ENCODE measurements at regions not wholly inside any gene's neighbourhood (a gene's known extent, or its start where the extent isn't known, plus 50 kb on each side); places are given as distances from the start of the nearest gene placed in this dataset.

DNA sequence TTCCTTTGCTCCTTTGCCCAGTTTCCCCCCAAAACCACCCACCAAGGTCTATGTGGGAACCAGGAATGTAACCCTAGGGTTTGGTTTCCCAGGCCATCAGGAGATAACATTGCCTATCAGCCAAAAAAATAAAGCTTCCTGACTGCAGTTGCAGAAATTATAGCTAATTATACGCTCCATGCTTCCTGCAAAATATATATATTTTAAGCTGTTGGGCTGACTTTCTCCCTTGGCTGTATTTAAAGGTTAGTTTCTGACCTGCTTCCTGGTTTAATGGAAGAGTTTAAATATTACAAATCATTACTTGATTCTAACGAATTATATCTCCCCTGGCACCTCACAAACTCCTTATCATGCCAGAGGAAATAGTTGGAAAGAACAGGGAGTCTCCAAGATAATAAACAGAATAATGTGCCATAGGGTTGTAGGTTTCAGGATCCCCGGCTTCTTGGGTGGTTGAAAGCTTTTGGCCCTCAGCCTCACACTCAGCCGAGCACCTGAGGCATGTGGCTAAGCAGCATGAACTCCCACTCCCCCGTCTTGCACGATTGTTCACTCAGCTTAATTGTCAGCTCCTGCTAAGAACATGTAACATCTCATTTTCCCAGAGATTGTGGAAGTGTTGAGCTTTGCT, 79.9 kb downstream of the FZD1 start:
- ATAC-seq (replicated peaks in 6 of 8), result no peak
- Histone ChIP-seq H3K4me3 (no peak overlapping the region), H3K27ac (no peak overlapping the region), H3K4me1 (replicated peaks in 1 of 2) (peaks cover 8 to 16% of the 10 kb centered on the region in 2 donors)
- in situ Hi-C loops (cut with MboI; ENCODE audit: low pct_unique_long_range_greater_than_20kb in 2 of 9, low sequenced_read_pairs in 9 of 9, unreplicated experiment in 9 of 9), result no loop called here
- 29 to 85% (median 83%) methylated on average over 1 to 6 of the region's 6 CpGs; no CpG with 5 or more reads in 1 of the 10 experiments for WGBS, 10 experiments

DNA sequence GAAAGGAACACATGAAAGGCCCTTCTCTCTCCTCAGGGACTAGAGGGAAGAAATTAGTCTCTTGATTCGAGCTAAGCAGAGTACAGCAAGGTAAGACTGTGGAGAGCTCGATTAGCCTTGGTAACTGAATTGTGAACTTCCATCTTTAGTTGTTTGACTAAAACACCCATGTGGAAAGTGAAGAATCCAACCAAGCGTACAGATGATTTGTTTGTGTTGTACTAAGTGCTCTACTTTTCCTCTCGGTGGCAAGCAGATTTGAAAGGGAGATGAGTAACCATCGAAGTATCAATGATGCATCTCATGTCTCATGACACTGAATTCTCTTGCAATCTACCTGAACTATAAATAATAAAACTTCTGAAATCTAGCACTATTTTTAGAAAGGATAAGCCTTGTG, 80.7 kb downstream of the FZD1 start:
- in situ Hi-C loops (cut with MboI; ENCODE audit: low pct_unique_long_range_greater_than_20kb in 2 of 9, low sequenced_read_pairs in 9 of 9, unreplicated experiment in 9 of 9), result no loop called here
- H3K4me1 ChIP-seq (replicated peaks in 1 of 2), result peaks cover 8 to 16% of the 10 kb centered on the region in 2 donors
- 58 to 100% (median 86%) methylated on average over 1 to 5 of the region's 5 CpGs; no CpG with 5 or more reads in 1 of the 10 experiments for WGBS, 10 experiments
- no peak overlapping the region for H3K27ac ChIP-seq
- no peak for ATAC-seq (replicated peaks in 6 of 8)
- H3K4me3 ChIP-seq, result no peak overlapping the region

DNA sequence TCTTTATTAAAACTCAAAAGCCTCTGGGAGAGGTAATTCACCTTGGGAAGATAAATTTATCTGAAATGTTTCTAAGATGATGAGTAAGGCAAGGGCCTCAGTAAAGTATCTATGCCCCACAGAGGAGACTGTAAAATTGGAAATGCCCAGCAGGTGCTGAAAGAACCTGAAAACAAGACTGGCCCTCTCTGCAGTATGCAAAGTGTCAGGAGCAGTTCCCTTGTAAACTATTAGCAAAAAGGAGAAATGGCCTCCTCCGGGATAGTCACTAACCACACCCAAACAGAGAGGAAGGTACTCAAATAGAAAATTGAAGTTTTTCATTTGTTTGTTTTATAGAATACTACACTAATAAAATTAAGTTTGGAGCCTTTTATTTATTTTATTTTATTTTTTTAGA, 81.2 kb downstream of the FZD1 start:
- Histone ChIP-seq H3K27ac (no peak overlapping the region), H3K4me3 (no peak overlapping the region), H3K4me1 (replicated peaks in 1 of 2) (peaks cover 8 to 16% of the 10 kb centered on the region in 2 donors)
- no peak for ATAC-seq (replicated peaks in 6 of 8)
- WGBS, 10 experiments, result 67 to 100% (median 86%) methylated on average over 1 of the region's 1 CpG; no CpG with 5 or more reads in 3 of the 10 experiments
- in situ Hi-C loops (cut with MboI; ENCODE audit: low pct_unique_long_range_greater_than_20kb in 2 of 9, low sequenced_read_pairs in 9 of 9, unreplicated experiment in 9 of 9), result no loop called here

DNA sequence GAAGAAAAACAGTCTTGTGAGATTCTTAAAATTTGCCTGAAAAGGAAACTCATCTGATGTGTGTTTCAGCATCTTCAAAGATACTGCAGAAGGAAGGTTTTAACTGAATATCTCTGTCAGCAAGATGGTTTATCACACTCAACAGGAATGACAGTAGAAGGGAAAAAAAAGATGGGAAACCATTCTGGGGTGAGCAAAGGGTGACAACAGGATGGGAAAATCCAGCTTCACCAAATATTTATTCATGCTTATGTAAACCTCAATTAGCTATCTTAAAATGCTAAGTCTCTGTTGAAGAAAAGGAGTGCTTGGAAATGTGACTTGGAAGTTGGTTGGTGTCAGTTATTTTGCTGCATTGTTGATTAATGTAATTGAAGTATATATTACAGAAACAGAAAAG, 82.2 kb downstream of the FZD1 start:
- peaks cover 8 to 16% of the 10 kb centered on the region in 2 donors for H3K4me1 ChIP-seq (replicated peaks in 1 of 2)
- H3K4me3 ChIP-seq, result no peak overlapping the region
- no peak overlapping the region for H3K27ac ChIP-seq
- in situ Hi-C loops (cut with MboI; ENCODE audit: low pct_unique_long_range_greater_than_20kb in 2 of 9, low sequenced_read_pairs in 9 of 9, unreplicated experiment in 9 of 9), result no loop called here
- peak in 1 of 8 experiments; percentile 19 for ATAC-seq (replicated peaks in 6 of 8)

DNA sequence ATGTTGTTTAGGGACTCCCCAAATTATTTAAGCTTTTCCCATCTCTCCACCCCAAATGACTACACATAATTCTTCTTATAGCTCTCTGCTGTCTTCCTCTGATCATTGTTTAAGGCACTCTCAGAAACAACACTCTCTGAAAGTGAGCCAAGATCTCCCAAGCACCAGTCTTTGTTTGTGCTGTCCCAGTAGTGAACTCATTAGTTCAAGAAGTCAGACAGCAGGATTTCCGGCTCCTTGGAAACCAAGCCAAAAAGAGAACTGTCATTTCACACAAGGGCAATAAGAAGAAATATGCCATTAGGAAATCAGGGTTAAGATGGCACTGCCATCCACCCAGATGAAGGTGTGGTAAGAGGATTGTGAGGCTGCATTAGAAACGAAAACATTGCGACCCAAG, 83.1 kb downstream of the FZD1 start:
- peak in 3 of 8 experiments; percentile 39 to 86 (median 55) for ATAC-seq (replicated peaks in 6 of 8)
- WGBS, 10 experiments, result 63 to 100% (median 92%) methylated on average over 2 to 3 of the region's 3 CpGs; no CpG with 5 or more reads in 4 of the 10 experiments
- Histone ChIP-seq H3K4me1 (replicated peaks in 1 of 2) (peaks cover 8 to 16% of the 10 kb centered on the region in 2 donors), H3K4me3 (no peak overlapping the region), H3K27ac (no peak overlapping the region)
- in situ Hi-C loops (cut with MboI; ENCODE audit: low pct_unique_long_range_greater_than_20kb in 2 of 9, low sequenced_read_pairs in 9 of 9, unreplicated experiment in 9 of 9), result no loop called here

DNA sequence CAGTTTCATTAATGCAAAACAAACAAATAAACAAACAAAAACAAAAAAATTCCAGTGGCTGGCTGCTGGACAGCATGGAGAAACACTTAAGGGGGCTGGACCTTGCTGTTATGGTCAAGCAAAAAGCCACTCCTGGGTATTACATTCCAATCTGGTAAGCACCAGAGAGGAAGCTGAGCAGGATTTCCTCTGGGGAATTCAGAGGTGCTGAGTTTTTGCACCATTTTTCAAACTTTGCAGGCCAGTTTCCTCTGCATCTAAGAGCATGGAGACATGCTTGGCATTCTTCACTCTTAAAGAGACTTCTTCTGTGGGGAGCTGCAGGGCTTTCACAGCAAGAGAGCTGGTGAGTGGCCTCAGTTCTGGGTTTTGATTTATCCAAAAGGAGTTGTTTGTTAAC, 84.5 kb downstream of the FZD1 start:
- Histone ChIP-seq H3K27ac (no peak overlapping the region), H3K4me3 (no peak overlapping the region), H3K4me1 (replicated peaks in 1 of 2) (peaks cover 0 to 14% of the 10 kb centered on the region in 2 donors)
- ATAC-seq (replicated peaks in 6 of 8), result no peak
- in situ Hi-C loops (cut with MboI; ENCODE audit: low pct_unique_long_range_greater_than_20kb in 2 of 9, low sequenced_read_pairs in 9 of 9, unreplicated experiment in 9 of 9), result no loop called here

DNA sequence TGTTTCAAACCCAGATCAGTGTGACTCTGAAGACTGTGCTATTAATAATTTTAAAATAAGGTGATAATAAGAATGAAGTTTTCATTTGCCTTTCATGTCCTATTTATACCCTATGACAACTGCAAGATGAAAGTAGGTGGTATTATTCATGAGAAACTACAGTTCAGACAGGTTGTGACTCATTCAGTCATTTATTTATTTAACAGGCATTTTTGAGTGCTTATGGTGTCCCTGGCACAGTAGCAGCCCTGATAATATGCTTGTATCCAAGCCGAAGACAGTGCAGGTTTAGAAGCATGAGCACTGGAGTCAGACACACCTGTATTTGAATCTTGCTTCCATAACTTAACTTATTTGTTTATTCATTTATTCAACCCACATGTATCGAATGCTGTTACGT, 87.1 kb downstream of the FZD1 start:
- Histone ChIP-seq H3K27ac (no peak overlapping the region), H3K4me1 (replicated peaks in 1 of 2) (peaks cover 0 to 13% of the 10 kb centered on the region in 2 donors), H3K4me3 (no peak overlapping the region)
- 20 to 96% (median 87%) methylated on average over 1 to 3 of the region's 3 CpGs; no CpG with 5 or more reads in 4 of the 10 experiments for WGBS, 10 experiments
- peak in 3 of 8 experiments; percentile 24 to 51 (median 34) for ATAC-seq (replicated peaks in 6 of 8)
- in situ Hi-C loops (cut with MboI; ENCODE audit: low pct_unique_long_range_greater_than_20kb in 2 of 9, low sequenced_read_pairs in 9 of 9, unreplicated experiment in 9 of 9), result loop anchor here in 1 of 9 experiments (25.0 kb wide), 1 partner anchor 111 kb away; no protein-coding TSS in a partner anchor

DNA sequence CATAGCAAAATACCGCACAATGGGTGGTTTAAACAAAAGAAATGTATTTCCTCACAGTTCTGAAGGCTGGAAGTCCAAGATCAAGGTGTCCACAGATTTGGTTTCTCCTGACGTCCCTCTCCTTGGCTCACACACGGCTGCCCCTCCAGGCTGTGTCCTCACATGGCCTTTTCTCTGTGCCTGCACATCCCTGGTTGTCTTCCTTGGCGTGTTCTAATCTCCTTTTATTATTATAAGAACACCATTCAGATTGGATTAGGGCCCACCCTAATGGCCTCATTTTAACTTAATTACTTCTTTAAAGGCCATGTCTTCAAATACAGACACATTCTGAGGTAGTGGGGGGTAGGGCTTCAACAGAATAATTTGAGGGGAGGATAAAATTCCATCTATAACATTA, 87.9 kb downstream of the FZD1 start:
- WGBS, 10 experiments, result 43 to 100% (median 79%) methylated on average over 1 to 3 of the region's 4 CpGs
- H3K4me3 ChIP-seq, result no peak overlapping the region
- H3K27ac ChIP-seq, result no peak overlapping the region
- peaks cover 0 to 6% of the 10 kb centered on the region in 2 donors for H3K4me1 ChIP-seq (replicated peaks in 1 of 2)
- in situ Hi-C loops (cut with MboI; ENCODE audit: low pct_unique_long_range_greater_than_20kb in 2 of 9, low sequenced_read_pairs in 9 of 9, unreplicated experiment in 9 of 9), result loop anchor here in 1 of 9 experiments (25.0 kb wide), 1 partner anchor 110 kb away; no protein-coding TSS in a partner anchor
- ATAC-seq (replicated peaks in 6 of 8), result no peak

DNA sequence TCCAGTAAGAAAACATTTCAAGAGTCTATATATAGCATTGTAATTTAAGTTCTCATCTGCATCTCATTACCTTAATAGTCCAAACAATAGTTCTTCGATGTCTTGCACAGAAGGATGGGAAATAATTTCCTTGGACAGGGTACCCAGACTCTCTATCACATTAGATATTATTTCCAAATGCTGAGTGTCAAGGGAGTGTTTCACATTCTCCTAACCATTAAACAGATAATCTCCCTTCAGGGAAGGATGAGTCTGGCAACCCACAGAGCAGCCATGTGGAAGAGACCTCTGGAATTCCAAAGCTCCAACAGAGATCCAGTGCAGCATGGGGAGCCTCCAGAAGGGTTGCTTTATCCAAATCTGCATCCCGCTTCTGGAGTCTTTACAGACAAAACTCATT, 89.6 kb downstream of the FZD1 start:
- no peak for ATAC-seq (replicated peaks in 6 of 8)
- H3K4me1 ChIP-seq (replicated peaks in 1 of 2), result no peaks in the 10 kb centered on the region
- no peak overlapping the region for H3K27ac ChIP-seq
- 0 to 100% (median 53%) methylated on average over 1 to 2 of the region's 2 CpGs; no CpG with 5 or more reads in 2 of the 10 experiments for WGBS, 10 experiments
- in situ Hi-C loops (cut with MboI; ENCODE audit: low pct_unique_long_range_greater_than_20kb in 2 of 9, low sequenced_read_pairs in 9 of 9, unreplicated experiment in 9 of 9), result loop anchor here in 1 of 9 experiments (25.0 kb wide), 1 partner anchor 108 kb away; no protein-coding TSS in a partner anchor
- H3K4me3 ChIP-seq, result no peak overlapping the region

DNA sequence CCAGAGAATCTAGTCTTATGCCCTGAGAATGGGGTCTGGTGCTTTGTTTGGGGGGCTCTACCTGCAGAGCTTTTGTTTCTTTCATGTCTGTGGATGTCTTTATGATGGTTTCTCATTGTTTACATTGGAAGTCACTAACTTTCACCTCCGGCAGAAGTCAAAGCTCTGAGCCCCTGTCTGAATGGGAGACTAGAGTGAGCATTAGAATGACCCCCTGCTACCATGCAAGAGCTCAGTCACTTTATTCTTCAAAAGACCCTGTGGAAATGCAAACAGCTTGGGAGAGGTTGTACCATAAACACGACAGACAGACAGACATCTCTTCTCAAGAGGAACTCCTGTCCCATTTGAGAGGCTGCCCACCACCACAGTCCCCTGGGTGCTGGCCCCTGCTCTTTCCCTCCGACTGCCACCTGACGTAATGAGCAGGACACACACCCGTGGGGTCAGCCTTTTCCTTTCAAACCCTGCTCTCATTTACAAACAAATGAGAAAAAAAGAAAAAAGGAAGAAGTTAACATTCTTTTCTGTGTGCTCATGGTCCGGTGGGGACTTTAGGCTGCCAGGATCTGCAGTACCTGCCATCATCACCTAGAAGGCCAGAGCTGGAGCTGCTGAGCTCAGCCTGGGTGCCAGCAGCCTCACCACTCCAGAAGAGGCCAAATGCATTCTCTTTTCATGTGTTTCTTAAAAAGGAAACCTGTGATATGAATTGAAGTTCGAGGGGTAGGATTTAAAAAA, 91.6 kb downstream of the FZD1 start:
- in situ Hi-C loops (cut with MboI; ENCODE audit: low pct_unique_long_range_greater_than_20kb in 2 of 9, low sequenced_read_pairs in 9 of 9, unreplicated experiment in 9 of 9), result loop anchor here in 1 of 9 experiments (25.0 kb wide), 1 partner anchor 106 kb away; no protein-coding TSS in a partner anchor
- H3K4me1 ChIP-seq (replicated peaks in 1 of 2), result no peaks in the 10 kb centered on the region
- no peak overlapping the region for H3K27ac ChIP-seq
- WGBS, 10 experiments, result 0 to 94% (median 54%) methylated on average over 1 to 7 of the region's 7 CpGs
- no peak overlapping the region for H3K4me3 ChIP-seq
- ATAC-seq (replicated peaks in 6 of 8), result no peak

DNA sequence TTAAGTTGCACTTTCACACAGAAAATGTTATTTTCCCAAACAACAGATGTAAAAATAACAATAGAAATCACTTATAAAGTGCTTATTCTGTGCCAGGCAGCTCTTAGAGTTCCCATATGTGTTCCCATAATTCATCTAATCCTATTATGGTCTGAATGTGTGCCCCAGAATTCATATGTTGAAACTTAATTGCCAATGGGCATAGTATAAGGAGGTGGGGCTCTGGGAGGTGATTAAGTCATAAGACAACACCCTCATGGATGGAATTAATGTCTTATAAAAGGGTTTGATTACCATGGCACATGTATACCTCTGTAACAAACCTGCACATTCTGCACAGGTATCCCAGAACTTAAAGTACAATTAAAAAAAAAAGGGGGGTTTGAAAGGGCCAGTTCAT, 92.7 kb downstream of the FZD1 start:
- H3K4me1 ChIP-seq (replicated peaks in 1 of 2), result no peaks in the 10 kb centered on the region
- no peak overlapping the region for H3K27ac ChIP-seq
- ATAC-seq (replicated peaks in 6 of 8), result no peak
- in situ Hi-C loops (cut with MboI; ENCODE audit: low pct_unique_long_range_greater_than_20kb in 2 of 9, low sequenced_read_pairs in 9 of 9, unreplicated experiment in 9 of 9), result loop anchor here in 1 of 9 experiments (25.0 kb wide), 1 partner anchor 105 kb away; no protein-coding TSS in a partner anchor
- H3K4me3 ChIP-seq, result no peak overlapping the region

DNA sequence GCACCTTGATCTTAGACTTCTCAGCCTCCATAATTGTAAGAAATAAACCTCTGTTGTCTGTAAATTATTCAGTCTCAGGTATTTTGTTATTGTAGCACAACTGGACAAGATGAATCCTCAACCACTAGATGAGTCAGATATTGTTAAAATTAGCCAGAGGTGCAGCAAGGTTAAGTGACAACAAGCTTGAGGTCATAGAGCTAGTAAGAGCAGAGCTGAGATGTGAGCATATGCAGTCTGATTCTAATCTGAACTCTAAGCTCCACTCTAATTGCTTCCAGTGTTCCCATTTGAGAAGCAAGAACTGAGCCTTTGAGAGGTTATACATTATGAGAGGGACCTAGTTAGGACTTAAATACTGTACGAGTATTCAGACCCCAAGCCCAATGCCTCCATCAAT, 93.1 kb downstream of the FZD1 start:
- WGBS, 10 experiments, result 0 to 92% (median 56%) methylated on average over 1 of the region's 1 CpG; no CpG with 5 or more reads in 3 of the 10 experiments
- in situ Hi-C loops (cut with MboI; ENCODE audit: low pct_unique_long_range_greater_than_20kb in 2 of 9, low sequenced_read_pairs in 9 of 9, unreplicated experiment in 9 of 9), result loop anchor here in 1 of 9 experiments (25.0 kb wide), 1 partner anchor 105 kb away; no protein-coding TSS in a partner anchor

DNA sequence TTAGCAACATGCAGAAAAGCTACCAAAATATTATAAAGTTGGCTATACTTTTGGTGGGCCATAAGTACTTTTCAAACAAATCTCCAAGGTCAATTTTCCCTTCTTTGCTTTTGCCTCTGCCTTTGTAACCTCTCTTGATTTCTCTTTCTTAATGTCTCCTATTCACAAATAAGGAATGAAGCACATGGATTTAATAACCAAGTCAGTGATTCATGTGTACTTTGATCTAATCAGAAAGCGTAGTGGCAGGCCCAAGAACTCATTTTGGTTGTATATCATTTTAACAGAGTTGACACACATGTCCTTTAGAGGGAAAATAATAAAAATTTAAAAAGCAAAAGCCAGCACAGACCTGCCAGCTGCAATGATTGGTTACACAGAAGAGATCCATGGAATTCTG, 93.7 kb downstream of the FZD1 start:
- WGBS, 10 experiments, result 0 to 89% (median 71%) methylated on average over 1 of the region's 1 CpG; no CpG with 5 or more reads in 3 of the 10 experiments
- in situ Hi-C loops (cut with MboI; ENCODE audit: low pct_unique_long_range_greater_than_20kb in 2 of 9, low sequenced_read_pairs in 9 of 9, unreplicated experiment in 9 of 9), result loop anchor here in 1 of 9 experiments (25.0 kb wide), 1 partner anchor 104 kb away; no protein-coding TSS in a partner anchor
- peak in 3 of 8 experiments; percentile 11 to 32 (median 20) for ATAC-seq (replicated peaks in 6 of 8)

More for the DNA sequence above, 93.1 kb downstream of the FZD1 start:
- Histone ChIP-seq H3K4me1 (replicated peaks in 1 of 2) (no peaks in the 10 kb centered on the region), H3K4me3 (no peak overlapping the region), H3K27ac (no peak overlapping the region)
- peak in 2 of 8 experiments; percentile 27 to 28 for ATAC-seq (replicated peaks in 6 of 8)

More for the DNA sequence above, 93.7 kb downstream of the FZD1 start:
- Histone ChIP-seq H3K27ac (no peak overlapping the region), H3K4me1 (replicated peaks in 1 of 2) (no peaks in the 10 kb centered on the region), H3K4me3 (no peak overlapping the region)
